ENCODE measurements at regions not wholly inside any gene's neighbourhood (a gene's known extent, or its start where the extent isn't known, plus 50 kb on each side); places are given as distances from the start of the nearest gene placed in this dataset.

DNA sequence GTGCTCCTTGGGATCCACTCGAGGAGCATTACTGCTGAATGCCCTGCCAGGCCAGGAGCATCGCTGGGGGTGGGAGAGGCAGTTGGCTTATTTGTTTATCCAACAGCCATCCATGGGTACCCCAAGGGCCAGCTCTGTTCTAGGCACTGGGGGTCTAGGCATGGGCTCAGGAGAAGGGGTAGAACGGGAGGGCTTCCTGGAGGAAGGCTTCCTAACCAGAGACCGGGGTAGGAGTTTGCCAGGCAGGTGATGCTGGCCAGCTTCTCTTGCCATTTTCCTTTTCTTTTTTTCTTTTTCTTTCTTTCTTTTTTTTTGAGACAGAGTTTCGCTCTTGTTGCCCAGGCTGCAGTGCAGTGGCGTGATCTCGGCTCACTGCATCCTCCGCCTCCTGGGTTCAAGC, 241.0 kb downstream of the SEC14L1 start:
- no peak for DNase-seq

DNA sequence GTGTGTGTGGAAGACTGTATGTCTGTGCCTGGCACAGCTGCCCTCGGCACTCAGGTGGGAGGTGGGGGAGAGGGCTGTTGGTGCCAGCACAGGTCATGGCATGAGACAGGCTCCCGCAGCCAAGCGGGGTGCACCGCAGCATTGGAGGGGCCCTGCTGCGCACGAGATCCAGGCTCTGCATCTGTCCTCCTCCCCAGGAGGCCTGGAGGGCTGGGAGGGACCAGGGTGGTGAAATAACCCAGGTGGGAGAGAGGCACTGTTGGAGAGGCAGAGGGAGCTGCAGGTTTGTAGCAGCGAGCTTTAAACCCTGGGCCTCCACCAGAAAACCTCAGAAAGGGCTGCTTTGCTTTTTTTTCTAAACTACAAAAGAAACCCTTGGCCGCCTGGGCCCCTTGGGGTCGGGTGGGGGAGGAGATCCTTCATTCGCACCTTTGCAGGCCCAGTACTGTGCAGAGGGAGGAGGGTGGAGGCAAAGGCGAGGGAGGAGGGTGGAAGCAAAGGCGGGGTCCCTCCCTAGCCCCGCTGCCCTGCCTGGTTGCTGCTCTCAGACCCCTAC, 241.7 kb downstream of the SEC14L1 start:
- no peak for DNase-seq

DNA sequence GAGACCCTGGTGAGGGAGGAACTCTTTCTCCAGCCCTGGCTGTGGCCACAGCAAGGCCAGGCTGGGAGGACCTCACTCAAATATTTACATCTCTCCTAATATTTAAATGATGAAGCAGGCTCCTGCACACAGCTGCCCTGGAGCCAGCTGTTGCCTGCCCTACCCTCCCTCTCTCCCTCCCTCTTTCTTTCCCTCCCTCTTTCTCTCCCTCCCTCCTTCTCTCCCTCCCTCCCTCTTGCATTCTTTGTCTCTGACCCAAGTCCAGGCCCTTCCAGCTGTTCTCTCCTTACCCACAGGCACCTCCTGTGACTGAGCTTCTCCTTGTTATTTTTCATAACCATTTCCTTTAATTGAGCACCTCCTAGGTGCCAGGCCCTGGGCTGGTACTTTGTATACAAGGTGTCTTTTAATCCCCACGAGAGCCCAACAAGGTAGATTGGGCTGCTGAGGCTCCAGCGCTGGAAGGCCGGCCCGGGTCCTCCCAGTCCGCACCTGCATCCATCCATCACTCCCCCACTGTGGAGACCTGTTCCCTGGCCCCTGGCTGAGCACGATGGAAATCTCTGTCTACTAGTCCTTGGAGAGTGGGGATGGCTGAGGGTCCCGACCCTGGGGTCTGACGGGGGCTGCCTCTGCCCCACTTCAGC, 242.3 kb downstream of the SEC14L1 start:
- DNase-seq, result no peak

DNA sequence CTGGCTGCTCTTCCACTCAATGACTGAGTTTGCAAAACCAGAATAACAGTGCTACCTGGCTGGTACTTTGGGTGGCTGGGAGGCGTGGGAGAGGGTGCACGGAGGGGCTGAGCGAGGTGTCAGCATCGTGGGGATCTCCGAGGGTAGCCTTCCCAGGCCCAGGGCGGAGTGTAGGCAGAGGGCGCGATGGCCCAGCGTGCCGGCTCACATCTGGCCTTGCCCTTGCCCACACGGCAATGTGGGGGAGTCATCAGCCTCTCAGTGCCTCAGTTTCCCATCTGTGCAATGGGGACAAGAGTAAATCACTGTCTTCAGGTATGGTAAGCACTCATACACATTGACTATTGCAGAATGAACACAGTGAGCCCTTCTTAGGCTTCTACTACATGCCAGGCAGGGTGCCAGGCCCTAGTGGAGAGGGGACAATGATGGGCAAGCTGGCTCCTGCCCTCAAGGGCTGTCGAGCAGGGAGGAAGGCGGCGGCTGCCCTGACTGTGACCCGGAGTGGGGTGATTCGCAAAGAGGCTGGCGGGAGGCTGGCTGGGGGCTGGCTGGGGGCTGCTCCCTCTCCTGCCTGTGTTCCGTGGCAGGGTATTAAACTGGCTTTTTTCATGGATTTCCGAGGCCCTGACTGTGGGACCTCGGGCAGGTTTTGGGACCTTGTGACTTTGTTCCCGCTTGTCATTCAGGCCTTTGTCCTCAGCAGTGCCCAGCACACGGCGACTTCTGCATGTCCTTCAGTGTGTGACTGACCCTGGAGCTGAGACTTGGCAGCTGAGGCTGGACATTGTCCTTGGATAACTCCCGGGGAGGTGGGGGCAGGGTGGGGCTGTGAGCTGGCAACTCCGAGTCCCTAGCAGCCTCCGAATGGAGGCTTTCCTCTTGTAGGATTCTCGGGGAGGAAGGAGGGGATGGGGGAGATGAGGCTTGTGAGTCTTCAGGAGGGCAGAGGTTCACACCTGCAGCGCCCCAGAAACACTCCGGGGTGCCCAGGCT, 243.1 kb downstream of the SEC14L1 start:
- DNase-seq, result peak; percentile 36

- no peak for DNase-seq
These were observed 245.2 kb downstream of the SEC14L1 start for GRCh38 chr17:77385750-77386501.

DNA sequence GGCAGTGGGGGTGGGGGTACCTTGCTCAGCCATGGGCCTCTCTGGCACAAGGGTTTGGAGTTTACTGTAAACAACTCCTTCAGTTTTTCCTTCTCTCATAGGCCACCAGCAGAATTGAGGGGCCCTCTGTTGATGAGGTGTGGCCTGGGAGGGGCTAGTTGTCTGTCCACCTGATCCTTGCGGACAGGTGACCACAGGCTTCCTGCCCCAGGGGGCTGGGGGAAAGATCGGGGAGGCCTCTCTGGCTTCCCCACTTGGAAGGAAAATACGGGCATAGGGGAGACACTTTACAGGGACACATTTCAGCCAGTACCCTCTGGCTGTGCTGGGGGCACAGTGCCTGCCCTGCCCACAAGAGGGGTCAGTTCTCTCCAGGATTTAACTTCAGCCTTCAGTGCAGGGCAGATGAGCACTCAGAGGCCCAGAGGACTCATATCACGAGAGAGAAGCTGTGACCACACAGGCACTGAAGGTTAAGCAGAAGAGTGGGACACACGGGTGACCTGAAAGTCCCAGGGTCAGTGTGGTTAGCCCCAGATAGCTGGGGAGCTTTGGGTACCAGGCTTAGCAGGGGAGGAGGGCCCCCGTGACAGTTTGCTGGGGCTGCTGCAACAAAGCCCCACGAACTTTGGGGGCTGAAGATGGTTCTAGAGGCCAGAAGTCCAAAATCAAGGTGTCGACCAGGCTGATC, 245.9 kb downstream of the SEC14L1 start:
- DNase-seq, result no peak

DNA sequence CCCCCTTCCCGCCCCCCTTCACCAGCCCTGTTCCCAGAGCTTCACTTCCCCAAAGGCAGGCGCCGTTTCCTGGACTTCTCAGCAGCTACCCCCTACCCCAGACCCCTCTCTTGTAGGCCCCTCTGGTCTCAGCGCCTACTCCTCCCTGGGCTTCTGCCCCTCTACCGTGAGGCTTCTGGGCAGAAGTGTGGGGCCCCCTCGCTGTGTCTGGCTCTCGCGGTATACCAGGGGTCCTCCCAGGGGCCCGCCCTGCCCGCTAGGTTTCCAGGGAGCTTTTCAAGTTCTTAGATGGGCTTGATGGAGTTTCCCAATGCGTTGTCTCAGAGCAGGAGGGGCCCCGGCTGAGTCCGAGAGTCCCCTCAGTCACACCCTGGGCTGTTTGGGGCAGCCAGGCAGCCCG, 247.1 kb downstream of the SEC14L1 start:
- no peak for DNase-seq

- no peak for DNase-seq
These were observed 247.9 kb downstream of the SEC14L1 start for GRCh38 chr17:77388384-77389306.

DNA sequence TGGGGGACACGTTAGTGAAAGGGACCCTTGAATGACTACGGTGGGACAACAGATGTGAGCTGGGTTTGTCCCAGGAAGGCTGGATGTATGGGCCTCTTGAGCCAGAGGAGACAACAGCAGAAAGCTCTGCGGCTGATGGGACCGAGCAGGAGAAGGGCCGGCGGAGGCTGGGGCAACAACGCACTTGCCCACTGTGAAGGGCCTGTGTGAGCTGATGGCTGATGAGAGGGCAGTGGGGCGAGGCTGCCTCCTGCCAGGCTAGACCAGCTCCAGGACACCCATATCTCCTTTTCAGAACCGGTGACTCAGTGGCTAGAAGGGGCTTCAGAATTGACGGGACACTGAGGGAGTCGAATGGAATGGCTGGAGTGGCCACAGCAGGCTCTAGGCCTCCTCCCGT, 250.1 kb downstream of the SEC14L1 start:
- DNase-seq, result no peak

DNA sequence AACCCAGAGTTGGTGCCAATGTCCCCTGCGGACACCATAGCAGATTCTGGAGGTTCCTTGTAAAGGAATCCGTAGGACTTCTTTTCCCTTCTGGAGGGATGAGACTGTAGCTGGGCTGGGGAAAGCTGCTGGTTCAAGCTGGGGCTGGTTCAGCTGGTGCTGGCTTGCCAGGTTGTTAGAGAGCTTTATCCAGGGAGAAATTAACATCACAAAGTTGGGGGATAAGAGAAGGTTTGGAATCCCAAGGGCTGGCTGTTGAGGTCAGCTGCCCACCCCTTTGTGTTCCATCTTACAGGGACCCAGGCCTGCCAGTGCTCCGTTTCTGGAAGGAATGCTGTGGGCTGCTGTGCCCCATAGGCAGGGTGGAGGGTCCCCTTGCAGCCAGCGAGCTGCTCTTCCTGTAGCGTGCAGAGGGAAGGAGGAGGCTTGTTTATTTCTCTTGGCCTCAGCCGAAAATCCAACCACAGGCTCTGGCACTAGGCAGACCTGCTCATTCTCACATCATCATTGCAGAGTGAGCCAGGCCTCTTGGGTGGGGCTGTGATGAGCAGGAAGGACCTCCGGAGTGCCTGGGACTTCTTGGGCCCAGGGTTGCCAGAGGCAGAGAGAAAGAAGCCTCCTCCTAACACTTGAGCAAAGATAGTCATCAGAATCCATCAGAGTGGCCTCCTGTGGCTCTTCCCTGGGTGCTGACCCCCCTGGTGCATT, 251.1 kb downstream of the SEC14L1 start:
- DNase-seq, result no peak

DNA sequence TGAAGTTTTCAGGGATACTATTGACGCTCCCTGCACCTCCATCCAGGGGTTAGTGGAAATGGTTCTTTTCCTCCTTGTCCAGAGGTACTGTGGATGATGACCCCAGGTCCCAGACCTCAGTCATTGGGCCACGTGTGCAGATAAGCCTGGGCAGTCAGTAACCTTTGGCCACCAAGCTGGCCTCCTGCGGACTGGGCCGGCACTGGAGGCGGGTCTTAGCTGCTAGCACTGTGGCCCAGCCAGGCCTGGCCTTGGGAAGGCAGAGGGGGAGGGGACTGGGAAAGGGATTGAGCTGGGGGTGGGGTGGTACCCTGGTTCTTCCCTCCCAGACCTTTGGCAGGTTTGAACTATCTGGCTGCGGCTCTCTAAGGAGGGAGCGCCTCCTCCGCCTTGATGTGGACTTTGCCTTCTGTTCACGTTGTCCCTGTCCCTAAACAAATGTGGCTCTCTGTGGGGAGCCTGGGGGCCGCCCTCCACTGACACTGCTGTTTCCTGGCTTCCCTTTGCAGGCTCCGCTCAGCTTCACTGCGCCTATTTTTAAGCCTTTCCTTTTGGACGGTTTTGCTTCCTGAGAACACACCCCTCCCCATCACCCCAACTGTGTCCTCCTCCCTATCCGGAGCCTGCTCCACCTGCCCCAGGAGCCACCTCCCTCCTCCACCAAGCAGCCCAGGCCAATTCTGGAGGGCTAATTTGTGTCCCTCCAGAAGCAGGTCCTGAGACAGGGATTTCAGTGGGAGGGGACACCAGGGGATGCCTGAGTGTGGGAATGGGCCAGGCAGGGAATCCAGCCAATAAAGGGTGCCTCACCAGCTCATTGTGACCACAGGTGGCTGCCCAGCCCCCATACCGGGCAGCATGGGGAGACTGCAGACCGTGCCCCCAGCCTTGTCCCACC, 251.9 kb downstream of the SEC14L1 start:
- no peak for DNase-seq

DNA sequence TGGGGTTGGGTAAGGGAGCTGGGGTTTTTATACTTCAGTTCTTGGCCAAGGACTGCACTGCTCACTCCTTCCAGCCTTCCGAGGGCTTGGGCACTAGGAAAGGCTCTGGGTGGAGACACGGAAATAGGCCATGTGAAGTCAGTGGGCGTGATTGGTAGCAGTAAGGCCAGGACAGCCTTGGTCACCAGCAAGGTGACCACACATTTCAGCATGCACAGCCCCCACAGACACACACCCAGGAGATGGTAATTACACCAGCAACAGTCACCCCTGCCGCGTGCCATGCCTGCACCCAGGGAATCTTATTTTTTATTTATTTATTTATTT, 252.5 kb downstream of the SEC14L1 start:
- DNase-seq, result no peak

DNA sequence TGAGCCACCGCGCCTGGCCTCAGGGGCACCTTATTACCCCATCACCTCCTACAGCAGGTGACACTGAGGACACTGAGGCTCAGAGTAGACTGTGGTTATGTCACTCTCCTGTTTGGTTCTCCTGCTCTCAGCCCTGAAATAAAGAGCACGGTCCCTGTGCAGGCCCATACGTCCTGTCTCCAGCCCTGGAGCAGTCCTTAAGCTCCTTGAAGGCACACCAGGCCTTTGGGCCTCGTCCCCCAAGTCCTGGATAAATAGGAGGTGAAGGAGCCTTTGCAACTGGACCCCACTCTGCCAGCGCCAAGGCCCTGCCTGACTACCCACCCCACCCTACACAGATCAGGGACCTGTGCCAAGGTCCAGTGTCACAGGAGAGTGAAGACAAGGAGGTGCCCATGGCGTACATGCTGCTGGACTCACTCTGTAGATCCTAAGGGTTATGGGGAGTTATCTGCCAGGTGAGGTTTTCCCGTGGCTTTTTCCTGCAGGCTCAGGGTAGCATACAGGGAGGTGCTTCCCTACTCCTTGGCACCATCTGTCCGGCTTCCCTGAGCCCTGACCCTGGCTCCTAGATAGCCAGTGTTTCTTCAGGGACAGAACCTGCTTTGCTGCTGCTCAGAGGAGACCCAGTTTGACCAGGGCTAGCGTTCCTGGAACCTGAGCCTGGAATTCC, 253.2 kb downstream of the SEC14L1 start:
- no peak for DNase-seq

DNA sequence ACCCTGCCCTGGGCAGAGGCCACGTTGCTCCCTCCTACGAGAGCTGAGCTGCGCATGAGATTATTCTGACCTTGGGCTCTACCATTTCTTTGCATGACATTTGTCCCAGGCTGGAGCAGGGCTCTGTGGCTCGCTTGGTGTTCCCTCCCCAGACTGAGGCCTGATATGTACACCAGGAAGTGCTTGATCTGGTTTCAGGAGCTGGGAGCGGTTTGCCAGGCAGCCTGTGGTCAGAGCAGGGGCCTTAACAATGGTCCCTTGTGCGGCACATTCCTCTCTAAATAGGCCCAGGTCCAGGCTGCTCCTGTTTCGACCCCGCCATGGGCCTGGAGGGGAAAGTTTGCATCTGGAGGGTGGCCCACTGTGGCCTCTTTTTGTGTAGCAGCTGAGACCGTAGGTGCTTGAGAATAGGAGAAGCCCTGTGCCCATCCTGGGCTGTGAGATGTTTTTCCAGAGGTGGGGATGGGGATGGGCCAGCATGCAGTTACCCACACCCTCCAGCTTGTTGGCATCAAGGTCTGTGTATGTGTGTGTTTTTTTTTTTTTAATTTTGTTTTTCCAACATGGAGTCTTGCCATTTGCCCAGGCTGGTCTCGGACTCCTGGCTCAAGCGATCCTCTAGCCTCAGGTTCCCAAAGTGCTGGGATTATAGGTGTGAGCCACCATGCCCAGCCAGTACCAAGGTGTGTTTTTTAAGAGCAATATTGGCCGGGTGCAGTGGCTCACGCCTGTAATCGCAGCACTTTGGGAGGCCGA, 253.9 kb downstream of the SEC14L1 start:
- DNase-seq, result no peak

DNA sequence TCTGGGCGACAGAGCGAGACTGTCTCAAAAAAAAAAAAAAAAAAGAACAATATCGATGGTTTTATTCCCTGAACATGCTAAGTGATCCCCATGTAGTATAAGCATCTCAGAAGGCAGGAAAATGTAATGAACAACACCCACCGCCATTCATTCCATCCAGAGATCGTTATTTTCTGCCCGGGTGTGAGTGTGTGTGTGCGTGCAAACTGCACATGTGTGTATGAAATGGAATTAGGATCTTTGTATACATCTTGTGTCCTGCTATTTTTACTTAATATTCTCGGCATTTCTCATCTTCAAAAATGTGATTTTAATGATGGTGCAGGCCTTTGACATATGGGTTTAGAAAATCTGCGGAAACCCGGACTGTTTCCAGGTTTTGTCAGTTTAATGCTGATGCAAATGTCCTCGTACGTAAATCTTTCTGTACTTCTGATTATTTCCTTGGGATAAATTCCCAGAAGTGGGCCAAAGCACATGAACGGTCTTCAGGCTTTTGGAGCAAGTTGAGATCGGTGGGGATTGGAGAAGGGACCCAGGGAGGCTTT, 254.8 kb downstream of the SEC14L1 start:
- no peak for DNase-seq

DNA sequence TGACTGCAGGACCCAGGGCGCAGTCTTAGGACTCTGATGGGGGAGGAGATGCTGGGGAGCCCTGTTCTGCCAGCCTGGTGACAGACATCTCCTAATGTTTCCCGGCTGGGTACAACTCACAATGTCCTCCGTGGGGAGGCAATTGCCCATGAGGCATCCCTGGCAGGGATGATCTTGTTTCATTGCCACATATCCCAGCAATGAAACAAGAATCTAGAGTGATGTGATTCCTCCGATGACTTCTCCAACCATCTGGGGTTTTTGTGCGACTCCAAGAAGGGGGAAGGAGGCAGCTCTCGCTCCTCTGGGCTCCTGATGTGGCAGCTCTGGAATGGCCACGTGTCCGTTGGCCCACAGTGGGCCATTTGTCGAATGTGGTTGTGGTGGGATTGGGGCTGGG, 255.8 kb downstream of the SEC14L1 start:
- DNase-seq, result no peak

DNA sequence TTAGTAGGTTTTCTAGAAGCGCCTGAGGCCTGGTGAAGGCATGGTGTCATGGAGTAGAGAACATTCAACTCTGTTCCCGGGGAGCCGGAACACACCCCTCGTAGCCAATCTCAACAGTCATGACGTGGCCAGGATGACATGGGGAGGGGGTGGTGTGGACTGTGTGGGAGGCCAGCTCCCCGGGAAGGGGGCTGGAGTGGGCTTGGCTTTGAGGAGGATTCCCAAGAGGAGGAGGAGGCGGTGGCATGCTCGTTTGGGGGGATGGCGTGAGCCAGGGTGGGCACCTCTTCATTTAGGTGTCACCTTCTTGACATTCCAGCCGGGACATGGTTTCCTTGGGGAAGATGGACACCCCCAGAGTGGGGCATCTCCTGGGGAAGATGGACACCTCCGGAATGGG, 257.5 kb downstream of the SEC14L1 start:
- DNase-seq, result no peak

- no peak for DNase-seq
These were observed 258.7 kb downstream of the SEC14L1 start for GRCh38 chr17:77399319-77399957.
